Vagina (tissue), 2 donors: ENCODE measurements at regions not wholly inside any gene's neighbourhood (a gene's known extent, or its start where the extent isn't known, plus 50 kb on each side); places are given as distances from the start of the nearest gene placed in this dataset.

ENCODE experiments used
- DNase-seq, 2 donors: peaks; one replicate each; pipeline ENCODE4 v3.0.0-alpha.2; 2017; ENCODE audit errors: extremely low spot score in 2 of 2
- H3K27ac ChIP-seq: fragments of 200-600 bp; sonication (generic); one replicate; pipeline ENCODE4 v1.5.1; 2019
- H3K27me3 ChIP-seq: fragments of 200-600 bp; sonication (generic); one replicate; pipeline ENCODE4 v1.5.1; 2019
- H3K36me3 ChIP-seq, 2 donors: fragments of 200-600 bp; sonication (generic); one replicate each; pipeline ENCODE4 v1.5.1; 2017 to 2019
- H3K4me1 ChIP-seq: fragments of 200-600 bp; sonication (generic); one replicate; pipeline ENCODE4 v1.5.1; 2019
- H3K4me3 ChIP-seq, 2 donors: fragments of 200-600 bp; sonication (generic); 1 replicate in 1 of 2; 2 replicates in 1 of 2; pipeline ENCODE4 v1.5.1; 2016 to 2019
- H3K9me3 ChIP-seq: fragments of 200-600 bp; sonication (generic); one replicate; pipeline ENCODE4 v1.5.1; 2019
- POLR2A ChIP-seq, 2 donors: fragments of 450-650 bp; IDR thresholded peaks; one replicate each; pipeline ENCODE4 v1.6.1; 2017; ENCODE audit warnings: antibody characterized with exemption in 2 of 2, mild to moderate bottlenecking in 2 of 2, moderate library complexity in 2 of 2
- POLR2AphosphoS5 ChIP-seq, 2 donors: sonication (generic); formaldehyde crosslinking; IDR thresholded peaks; one replicate each; pipeline ENCODE4 v1.9.0; 2017; ENCODE audit warnings: antibody characterized with exemption in 2 of 2, mild to moderate bottlenecking in 2 of 2, low read depth in 1 of 2; ENCODE audit not compliant: insufficient read depth in 1 of 2
- intact Hi-C: fragments of 100-400 bp; cut with DNase I; formaldehyde crosslinking; loops from one replicate; pipeline ENCODE4 v1.15.1; 2023
- TF ChIP-seq, protein P1 (sequence below), 3 experiments: fragments of 450-650 bp in 2 of 3; fragments of 200-600 bp in 1 of 3; sonication (generic) in 1 of 3; IDR thresholded peaks; one replicate each; pipeline ENCODE4 v1.5.1; 2017 to 2019; ENCODE audit warnings: antibody characterized with exemption in 3 of 3, mild to moderate bottlenecking in 2 of 3, moderate library complexity in 2 of 3

DNA sequence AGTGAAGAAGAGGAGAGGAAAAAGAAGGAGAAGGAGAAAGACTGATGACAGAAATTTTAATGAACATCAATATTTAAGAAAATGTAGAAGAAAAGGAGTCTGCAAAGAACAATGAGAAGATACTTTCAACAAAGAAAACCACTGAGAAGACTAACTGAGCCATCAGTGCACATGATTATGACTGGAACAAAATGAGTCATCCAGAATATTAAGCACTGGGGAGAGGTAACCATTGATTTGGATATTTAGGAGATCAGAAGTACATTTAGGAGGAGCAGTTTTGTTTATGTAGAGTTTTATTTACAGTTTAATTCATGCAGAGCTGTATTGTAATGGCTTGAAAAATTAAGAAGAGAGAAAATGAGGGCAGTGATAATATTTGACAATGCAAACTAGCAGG is 159.1 kb downstream of the C12orf50 start:
- H3K4me3 ChIP-seq, result no peak overlapping the region
- no peak overlapping the region for H3K27ac ChIP-seq
- DNase-seq, result no peak
- H3K27me3 ChIP-seq, result no peaks in the 10 kb centered on the region
- H3K9me3 ChIP-seq, result no peaks in the 10 kb centered on the region
- H3K36me3 ChIP-seq, result no peaks in the 10 kb centered on the region
- no peak for TF ChIP-seq POLR2AphosphoS5 (IDR thresholded peaks at IDR 0.05; ENCODE audit: insufficient read depth in 1 of 2, low read depth in 1 of 2)
- no peaks in the 10 kb centered on the region for H3K4me1 ChIP-seq
- intact Hi-C loops, result no loop called here

DNA sequence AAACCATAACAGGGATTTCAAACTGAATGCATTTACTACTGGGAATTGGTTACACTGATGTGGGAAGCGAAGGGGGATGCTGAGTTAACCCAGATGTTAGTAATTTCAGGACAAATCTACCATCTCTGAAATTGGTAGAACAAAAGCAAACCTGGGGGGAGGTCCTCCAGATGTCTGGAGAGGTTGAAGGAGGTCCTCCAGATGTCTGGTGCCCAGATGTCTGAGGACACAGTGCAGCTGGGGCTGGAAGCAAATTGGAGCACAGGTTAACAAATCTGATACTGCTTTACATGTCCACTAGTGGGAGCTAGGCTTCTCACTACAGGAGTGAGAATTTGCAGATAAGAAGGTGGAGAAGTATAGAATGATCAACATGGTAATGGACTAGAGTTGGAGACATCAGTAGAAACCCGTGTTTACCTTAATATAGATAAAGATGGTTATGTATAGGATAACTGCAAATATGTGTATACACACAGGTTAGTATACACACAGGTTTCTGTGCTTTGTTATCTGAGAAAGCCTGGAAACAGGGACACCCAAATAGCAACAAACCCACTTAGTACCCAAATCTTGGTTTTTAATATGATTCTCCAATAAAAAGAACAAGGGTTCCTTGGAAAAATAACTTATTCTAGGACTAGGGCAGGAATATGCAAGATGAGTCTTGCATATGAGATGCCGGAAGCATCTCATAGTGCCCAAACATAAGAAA is 162.5 kb downstream of the C12orf50 start:
- no peaks in the 10 kb centered on the region for H3K36me3 ChIP-seq
- no peak overlapping the region for H3K4me3 ChIP-seq
- H3K27ac ChIP-seq, result no peak overlapping the region
- H3K27me3 ChIP-seq, result no peaks in the 10 kb centered on the region
- TF ChIP-seq, protein P1, sequence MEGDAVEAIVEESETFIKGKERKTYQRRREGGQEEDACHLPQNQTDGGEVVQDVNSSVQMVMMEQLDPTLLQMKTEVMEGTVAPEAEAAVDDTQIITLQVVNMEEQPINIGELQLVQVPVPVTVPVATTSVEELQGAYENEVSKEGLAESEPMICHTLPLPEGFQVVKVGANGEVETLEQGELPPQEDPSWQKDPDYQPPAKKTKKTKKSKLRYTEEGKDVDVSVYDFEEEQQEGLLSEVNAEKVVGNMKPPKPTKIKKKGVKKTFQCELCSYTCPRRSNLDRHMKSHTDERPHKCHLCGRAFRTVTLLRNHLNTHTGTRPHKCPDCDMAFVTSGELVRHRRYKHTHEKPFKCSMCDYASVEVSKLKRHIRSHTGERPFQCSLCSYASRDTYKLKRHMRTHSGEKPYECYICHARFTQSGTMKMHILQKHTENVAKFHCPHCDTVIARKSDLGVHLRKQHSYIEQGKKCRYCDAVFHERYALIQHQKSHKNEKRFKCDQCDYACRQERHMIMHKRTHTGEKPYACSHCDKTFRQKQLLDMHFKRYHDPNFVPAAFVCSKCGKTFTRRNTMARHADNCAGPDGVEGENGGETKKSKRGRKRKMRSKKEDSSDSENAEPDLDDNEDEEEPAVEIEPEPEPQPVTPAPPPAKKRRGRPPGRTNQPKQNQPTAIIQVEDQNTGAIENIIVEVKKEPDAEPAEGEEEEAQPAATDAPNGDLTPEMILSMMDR (IDR thresholded peaks at IDR 0.05), result no peak
- no peak for TF ChIP-seq POLR2A (IDR thresholded peaks at IDR 0.05)
- TF ChIP-seq POLR2AphosphoS5 (IDR thresholded peaks at IDR 0.05; ENCODE audit: insufficient read depth in 1 of 2, low read depth in 1 of 2), result no peak
- intact Hi-C loops, result no loop called here
- no peak for DNase-seq
- H3K4me1 ChIP-seq, result no peaks in the 10 kb centered on the region
- no peaks in the 10 kb centered on the region for H3K9me3 ChIP-seq

DNA sequence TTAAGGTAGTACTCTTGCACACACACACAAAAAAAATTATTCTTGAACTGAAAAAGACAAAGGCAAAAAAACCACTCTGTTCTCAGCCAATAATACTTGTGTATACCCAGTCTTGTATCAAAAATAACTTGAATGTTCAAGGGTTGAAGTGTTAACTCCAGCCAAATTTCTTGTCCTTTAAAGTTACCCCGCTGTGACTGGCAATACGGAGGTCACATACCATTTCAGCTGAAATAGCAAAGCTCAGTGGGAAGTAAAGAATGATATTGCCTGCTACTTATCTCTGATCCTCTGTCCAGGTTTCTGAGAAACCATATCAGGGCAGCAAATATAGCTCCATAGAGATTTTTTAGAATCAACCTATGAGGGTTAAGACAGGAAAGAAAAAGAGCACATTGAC is 167.4 kb downstream of the C12orf50 start:
- Histone ChIP-seq H3K27me3 (no peaks in the 10 kb centered on the region), H3K27ac (no peak overlapping the region), H3K4me3 (no peak overlapping the region), H3K4me1 (no peaks in the 10 kb centered on the region), H3K9me3 (no peaks in the 10 kb centered on the region), H3K36me3 (no peaks in the 10 kb centered on the region)
- TF ChIP-seq POLR2A (IDR thresholded peaks at IDR 0.05) (no peak), POLR2AphosphoS5 (IDR thresholded peaks at IDR 0.05; ENCODE audit: insufficient read depth in 1 of 2, low read depth in 1 of 2) (no peak)
- TF ChIP-seq, protein P1 (IDR thresholded peaks at IDR 0.05), result no peak
- intact Hi-C loops, result no loop called here
- no peak for DNase-seq

DNA sequence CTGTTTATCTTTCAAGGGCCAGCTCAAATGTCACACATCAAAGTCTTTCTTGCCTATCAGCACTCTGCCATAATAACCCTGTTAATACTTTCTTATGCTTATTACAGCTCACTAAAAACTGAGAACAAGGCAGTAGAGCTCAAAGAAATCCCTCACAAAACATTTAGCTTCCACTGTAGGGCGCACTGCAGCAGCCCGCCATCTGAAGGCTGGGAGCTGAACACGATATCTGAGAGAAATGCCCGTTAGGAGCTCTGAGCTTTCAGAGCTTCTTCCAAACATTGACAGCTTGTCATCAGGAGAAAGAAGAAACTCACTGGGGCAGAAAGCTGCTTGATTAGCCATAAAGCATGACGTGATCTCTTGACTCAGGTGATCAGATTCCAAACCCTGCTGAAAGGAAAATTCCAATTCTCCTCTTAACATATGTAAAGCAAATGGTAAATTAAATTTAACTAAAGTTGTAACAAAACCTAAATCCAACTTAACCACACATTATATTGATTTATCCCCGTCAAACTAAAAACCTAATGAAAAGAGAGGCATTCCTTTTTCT is 175.7 kb downstream of the C12orf50 start:
- no peaks in the 10 kb centered on the region for H3K27me3 ChIP-seq
- no peak for DNase-seq
- no peaks in the 10 kb centered on the region for H3K9me3 ChIP-seq
- H3K4me1 ChIP-seq, result no peaks in the 10 kb centered on the region
- H3K36me3 ChIP-seq, result no peaks in the 10 kb centered on the region
- H3K27ac ChIP-seq, result no peak overlapping the region
- TF ChIP-seq, protein P1 (IDR thresholded peaks at IDR 0.05), result no peak
- TF ChIP-seq POLR2AphosphoS5 (IDR thresholded peaks at IDR 0.05; ENCODE audit: insufficient read depth in 1 of 2, low read depth in 1 of 2) (no peak), POLR2A (IDR thresholded peaks at IDR 0.05) (no peak)
- intact Hi-C loops, result no loop called here
- H3K4me3 ChIP-seq, result no peak overlapping the region

DNA sequence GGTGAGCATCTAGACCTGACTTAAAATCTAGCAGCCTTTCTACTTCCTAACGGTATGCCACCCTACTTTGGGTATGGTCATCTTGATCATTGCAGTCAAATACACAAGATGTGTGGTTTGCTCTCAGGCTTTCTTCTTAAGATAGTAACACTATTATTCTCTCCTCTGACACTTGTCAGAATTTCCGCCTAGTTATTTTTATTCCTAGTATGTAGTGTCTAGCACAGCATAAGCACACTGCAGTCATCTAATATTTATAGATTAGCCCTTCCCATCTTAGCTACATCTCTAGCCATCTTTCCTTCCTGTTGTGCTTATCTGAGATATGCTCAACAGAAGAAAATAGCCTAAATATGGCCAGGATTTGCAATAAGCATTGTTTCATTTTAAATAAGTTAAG is 180.1 kb downstream of the C12orf50 start:
- Histone ChIP-seq H3K9me3 (no peaks in the 10 kb centered on the region), H3K36me3 (no peaks in the 10 kb centered on the region), H3K4me1 (no peaks in the 10 kb centered on the region), H3K27ac (no peak overlapping the region), H3K27me3 (no peaks in the 10 kb centered on the region), H3K4me3 (no peak overlapping the region)
- TF ChIP-seq POLR2AphosphoS5 (IDR thresholded peaks at IDR 0.05; ENCODE audit: insufficient read depth in 1 of 2, low read depth in 1 of 2) (no peak), POLR2A (IDR thresholded peaks at IDR 0.05) (no peak)
- TF ChIP-seq, protein P1 (IDR thresholded peaks at IDR 0.05), result no peak
- intact Hi-C loops, result no loop called here
- no peak for DNase-seq
